Skeletal muscle tissue (tissue), 3 donors: ENCODE measurements at regions not wholly inside any gene's neighbourhood (a gene's known extent, or its start where the extent isn't known, plus 50 kb on each side); places are given as distances from the start of the nearest gene placed in this dataset.

Experiments
- H3K27ac ChIP-seq: one replicate; pipeline ENCODE4 v1.7.0; 2013; ENCODE audit warnings: mild to moderate bottlenecking, low read depth, low read length, inconsistent platforms
- H3K27me3 ChIP-seq, 3 donors: one replicate each; pipeline ENCODE4 v1.7.0; 2013; ENCODE audit warnings: low read length in 3 of 3; ENCODE audit not compliant: control insufficient read depth in 3 of 3, insufficient read depth in 3 of 3
- H3K36me3 ChIP-seq, 3 donors: one replicate each; pipeline ENCODE4 v1.7.0; 2013; ENCODE audit warnings: low read length in 3 of 3; ENCODE audit not compliant: control insufficient read depth in 3 of 3, insufficient read depth in 3 of 3
- H3K4me1 ChIP-seq, 3 donors: one replicate each; pipeline ENCODE4 v1.7.0; 2013; ENCODE audit warnings: low read length in 3 of 3, mild to moderate bottlenecking in 3 of 3; ENCODE audit not compliant: control insufficient read depth in 3 of 3, insufficient read depth in 3 of 3
- H3K4me3 ChIP-seq, 3 donors: one replicate each; pipeline ENCODE4 v1.7.0; 2013; ENCODE audit warnings: low read length in 3 of 3
- H3K9ac ChIP-seq, 3 donors: one replicate each; pipeline ENCODE4 v1.7.0; 2013; ENCODE audit warnings: low read length in 3 of 3, mild to moderate bottlenecking in 3 of 3, moderate library complexity in 2 of 3, low read depth in 1 of 3
- H3K9me3 ChIP-seq, 3 donors: one replicate each; pipeline ENCODE4 v1.7.0; 2013; ENCODE audit warnings: low read length in 3 of 3; ENCODE audit not compliant: control insufficient read depth in 3 of 3
- donor health status: Osteomylitis.

GRCh38 chr7:45366475-45366874, 207.7 kb upstream of the ADCY1 start:
- Histone ChIP-seq H3K9ac (no peak overlapping the region), H3K36me3 (no peaks in the 10 kb centered on the region), H3K4me1 (no peaks in the 10 kb centered on the region), H3K9me3 (no peaks in the 10 kb centered on the region), H3K4me3 (no peak overlapping the region), H3K27ac (no peak overlapping the region), H3K27me3 (no peaks in the 10 kb centered on the region)

- Histone ChIP-seq H3K9me3 (no peaks in the 10 kb centered on the region), H3K4me1 (no peaks in the 10 kb centered on the region), H3K9ac (no peak overlapping the region), H3K27me3 (no peaks in the 10 kb centered on the region), H3K4me3 (no peak overlapping the region), H3K27ac (no peak overlapping the region), H3K36me3 (no peaks in the 10 kb centered on the region)
Observed at GRCh38 chr7:45367026-45367425, 207.1 kb upstream of the ADCY1 start.

GRCh38 chr7:45368129-45368807, 205.9 kb upstream of the ADCY1 start:
- H3K4me3 ChIP-seq, result no peak overlapping the region
- no peaks in the 10 kb centered on the region for H3K4me1 ChIP-seq
- no peak overlapping the region for H3K27ac ChIP-seq
- H3K9me3 ChIP-seq, result no peaks in the 10 kb centered on the region
- H3K36me3 ChIP-seq, result no peaks in the 10 kb centered on the region
- H3K9ac ChIP-seq, result no peak overlapping the region
- H3K27me3 ChIP-seq, result no peaks in the 10 kb centered on the region

GRCh38 chr7:45384499-45384898, 189.7 kb upstream of the ADCY1 start:
- Histone ChIP-seq H3K27ac (no peak overlapping the region), H3K9ac (no peak overlapping the region), H3K4me3 (no peak overlapping the region), H3K4me1 (no peaks in the 10 kb centered on the region), H3K9me3 (no peaks in the 10 kb centered on the region), H3K36me3 (no peaks in the 10 kb centered on the region), H3K27me3 (no peaks in the 10 kb centered on the region)

- Histone ChIP-seq H3K4me3 (no peak overlapping the region), H3K9me3 (no peaks in the 10 kb centered on the region), H3K27ac (no peak overlapping the region), H3K4me1 (no peaks in the 10 kb centered on the region), H3K9ac (no peak overlapping the region), H3K36me3 (no peaks in the 10 kb centered on the region), H3K27me3 (no peaks in the 10 kb centered on the region)
Observed at GRCh38 chr7:45387837-45388236, 186.3 kb upstream of the ADCY1 start.

- Histone ChIP-seq H3K4me1 (no peaks in the 10 kb centered on the region), H3K9me3 (no peaks in the 10 kb centered on the region), H3K27ac (no peak overlapping the region), H3K27me3 (no peaks in the 10 kb centered on the region), H3K9ac (no peak overlapping the region), H3K4me3 (no peak overlapping the region), H3K36me3 (no peaks in the 10 kb centered on the region)
Observed at GRCh38 chr7:45389073-45389872, 184.9 kb upstream of the ADCY1 start.

GRCh38 chr7:45390180-45390579, 184.0 kb upstream of the ADCY1 start:
- no peak overlapping the region for H3K27ac ChIP-seq
- H3K4me3 ChIP-seq, result no peak overlapping the region
- no peaks in the 10 kb centered on the region for H3K4me1 ChIP-seq
- no peak overlapping the region for H3K9ac ChIP-seq
- H3K36me3 ChIP-seq, result no peaks in the 10 kb centered on the region
- no peaks in the 10 kb centered on the region for H3K27me3 ChIP-seq
- H3K9me3 ChIP-seq, result no peaks in the 10 kb centered on the region

GRCh38 chr7:45390731-45391130, 183.4 kb upstream of the ADCY1 start:
- H3K9me3 ChIP-seq, result no peaks in the 10 kb centered on the region
- no peak overlapping the region for H3K4me3 ChIP-seq
- H3K4me1 ChIP-seq, result no peaks in the 10 kb centered on the region

GRCh38 chr7:45391618-45392451, 182.3 kb upstream of the ADCY1 start:
- no peaks in the 10 kb centered on the region for H3K36me3 ChIP-seq

More at GRCh38 chr7:45390731-45391130, 183.4 kb upstream of the ADCY1 start:
- Histone ChIP-seq H3K27me3 (no peaks in the 10 kb centered on the region), H3K27ac (no peak overlapping the region), H3K36me3 (no peaks in the 10 kb centered on the region), H3K9ac (no peak overlapping the region)

More at GRCh38 chr7:45391618-45392451, 182.3 kb upstream of the ADCY1 start:
- Histone ChIP-seq H3K4me3 (no peak overlapping the region), H3K27me3 (no peaks in the 10 kb centered on the region), H3K27ac (no peak overlapping the region), H3K9ac (no peak overlapping the region), H3K9me3 (peaks cover 0 to 3% (median 3%) of the 10 kb centered on the region in 3 donors), H3K4me1 (no peaks in the 10 kb centered on the region)
